H1 (cell line): ENCODE measurements at regions not wholly inside any gene's neighbourhood (a gene's known extent, or its start where the extent isn't known, plus 50 kb on each side); places are given as distances from the start of the nearest gene placed in this dataset.

Experiments
- BACH1 ChIP-seq: IDR thresholded peaks from 2 replicates; pipeline ENCODE4 v1.6.1; 2012; ENCODE audit warnings: low read length, improper control_type of control experiment
- CTCF ChIP-seq, 3 experiments: IDR thresholded peaks; 1 replicate in 2 of 3; 2 replicates in 1 of 3; pipeline versions ENCODE4 v1.5.1 to v1.6.1; 2011; ENCODE audit warnings: low read length in 3 of 3, mild to moderate bottlenecking in 3 of 3, inconsistent platforms in 2 of 3, low read depth in 1 of 3, moderate library complexity in 1 of 3; ENCODE audit not compliant: insufficient read depth in 1 of 3; ENCODE audit errors: control extremely low read depth in 1 of 3
- EP300 ChIP-seq, 2 experiments: IDR thresholded peaks; 1 replicate in 1 of 2; 2 replicates in 1 of 2; pipeline ENCODE4 v1.6.1; 2011 to 2012; ENCODE audit warnings: low read depth in 2 of 2, low read length in 2 of 2, mild to moderate bottlenecking in 2 of 2, borderline replicate concordance in 1 of 2, inconsistent platforms in 1 of 2, moderate library complexity in 1 of 2
- JUN ChIP-seq: IDR thresholded peaks from 2 replicates; pipeline ENCODE4 v1.6.1; 2011; ENCODE audit warnings: low read depth, mild to moderate bottlenecking, improper control_type of control experiment, low read length
- JUND ChIP-seq: IDR thresholded peaks from 2 replicates; pipeline ENCODE4 v1.6.1; 2011; ENCODE audit warnings: mild to moderate bottlenecking, improper control_type of control experiment, low read length
- SIN3A ChIP-seq, 2 experiments: IDR thresholded peaks in 1 of 2; conservative IDR thresholded peaks in 1 of 2; 2 replicates each; pipeline ENCODE4 v1.6.1; 2011 to 2012; ENCODE audit warnings: low read length in 2 of 2, improper control_type of control experiment in 1 of 2, low read depth in 1 of 2, mild to moderate bottlenecking in 1 of 2
- SUZ12 ChIP-seq: fragments of 200-600 bp; sonication (generic); IDR thresholded peaks from 2 replicates; pipeline ENCODE4 v1.6.1; 2012; ENCODE audit warnings: mild to moderate bottlenecking, inconsistent platforms, low read length, moderate library complexity, mixed read lengths
- TAF1 ChIP-seq: IDR thresholded peaks from 2 replicates; pipeline ENCODE4 v1.6.1; 2011; ENCODE audit warnings: mild to moderate bottlenecking, low read depth, low read length
- TF ChIP-seq, protein P1 (sequence below): IDR thresholded peaks from 2 replicates; pipeline ENCODE4 v1.6.1; 2011; ENCODE audit warnings: low read depth, mild to moderate bottlenecking, low read length; ENCODE audit not compliant: insufficient read depth

- no peak for TF ChIP-seq SUZ12
- TF ChIP-seq JUND = no peak
- no peak for TF ChIP-seq EP300 (IDR thresholded peaks at IDR 0.05; ENCODE audit: borderline replicate concordance in 1 of 2, low read depth in 2 of 2, low read length in 2 of 2)
- no peak for TF ChIP-seq CTCF (IDR thresholded peaks at IDR 0.05; ENCODE audit: control extremely low read depth in 1 of 3, insufficient read depth in 1 of 3, low read depth in 1 of 3, low read length in 3 of 3)
- TF ChIP-seq JUN = no peak
- TF ChIP-seq SIN3A (conservative IDR thresholded peaks at IDR 0.05 in 1 of 2, IDR thresholded peaks at IDR 0.05 in 1 of 2; ENCODE audit: low read depth in 1 of 2, low read length in 2 of 2) = no peak
- no peak for TF ChIP-seq BACH1
- TF ChIP-seq TAF1 = no peak
- TF ChIP-seq, protein P1, sequence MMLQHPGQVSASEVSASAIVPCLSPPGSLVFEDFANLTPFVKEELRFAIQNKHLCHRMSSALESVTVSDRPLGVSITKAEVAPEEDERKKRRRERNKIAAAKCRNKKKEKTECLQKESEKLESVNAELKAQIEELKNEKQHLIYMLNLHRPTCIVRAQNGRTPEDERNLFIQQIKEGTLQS = no peak
Observed at GRCh38 chr2:54392555-54393324, 63.4 kb upstream of the SPTBN1 start.
